ENCODE measurements at regions not wholly inside any gene's neighbourhood (a gene's known extent, or its start where the extent isn't known, plus 50 kb on each side); places are given as distances from the start of the nearest gene placed in this dataset.

DNA sequence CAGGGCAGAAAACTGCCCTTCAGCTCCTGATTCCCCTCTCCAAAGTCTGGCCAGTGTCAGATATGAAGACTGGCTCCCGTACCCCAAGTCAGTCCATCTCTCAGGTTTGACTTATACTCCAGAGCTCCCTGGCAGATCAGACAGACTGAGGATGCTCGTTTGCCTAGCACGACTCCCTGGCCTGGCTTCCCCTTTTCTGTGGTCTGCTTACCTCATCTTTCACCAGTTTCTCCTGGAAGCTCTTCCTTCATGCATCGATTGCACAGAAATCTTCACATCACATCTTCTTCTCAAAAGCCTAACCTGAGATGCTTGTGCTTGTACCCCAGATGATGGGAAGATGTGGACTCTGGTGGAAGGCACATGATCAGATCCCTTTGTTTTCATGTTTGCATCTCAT lies 387.9 kb upstream of the POU3F3 start:
- no peak overlapping the region for H3K4me3 ChIP-seq
- TF ChIP-seq, protein P1, sequence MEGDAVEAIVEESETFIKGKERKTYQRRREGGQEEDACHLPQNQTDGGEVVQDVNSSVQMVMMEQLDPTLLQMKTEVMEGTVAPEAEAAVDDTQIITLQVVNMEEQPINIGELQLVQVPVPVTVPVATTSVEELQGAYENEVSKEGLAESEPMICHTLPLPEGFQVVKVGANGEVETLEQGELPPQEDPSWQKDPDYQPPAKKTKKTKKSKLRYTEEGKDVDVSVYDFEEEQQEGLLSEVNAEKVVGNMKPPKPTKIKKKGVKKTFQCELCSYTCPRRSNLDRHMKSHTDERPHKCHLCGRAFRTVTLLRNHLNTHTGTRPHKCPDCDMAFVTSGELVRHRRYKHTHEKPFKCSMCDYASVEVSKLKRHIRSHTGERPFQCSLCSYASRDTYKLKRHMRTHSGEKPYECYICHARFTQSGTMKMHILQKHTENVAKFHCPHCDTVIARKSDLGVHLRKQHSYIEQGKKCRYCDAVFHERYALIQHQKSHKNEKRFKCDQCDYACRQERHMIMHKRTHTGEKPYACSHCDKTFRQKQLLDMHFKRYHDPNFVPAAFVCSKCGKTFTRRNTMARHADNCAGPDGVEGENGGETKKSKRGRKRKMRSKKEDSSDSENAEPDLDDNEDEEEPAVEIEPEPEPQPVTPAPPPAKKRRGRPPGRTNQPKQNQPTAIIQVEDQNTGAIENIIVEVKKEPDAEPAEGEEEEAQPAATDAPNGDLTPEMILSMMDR (IDR thresholded peaks at IDR 0.05; ENCODE audit: control extremely low read depth, extremely low read depth), result no peak
- H3K27me3 ChIP-seq (ENCODE audit: control insufficient read depth in 3 of 3, insufficient read depth in 3 of 3, low read length in 2 of 3), result no peaks in the 10 kb centered on the region
- no peak overlapping the region for H3K27ac ChIP-seq (ENCODE audit: low read depth in 1 of 2, low read length in 1 of 2)
- H3K36me3 ChIP-seq (ENCODE audit: control insufficient read depth in 4 of 4, insufficient read depth in 4 of 4, low read length in 4 of 4), result no peaks in the 10 kb centered on the region
- H3K9ac ChIP-seq (ENCODE audit: insufficient read depth in 1 of 2, low read length in 2 of 2), result no peak overlapping the region
- no peaks in the 10 kb centered on the region for H3K9me3 ChIP-seq (ENCODE audit: control insufficient read depth in 4 of 4, insufficient read depth in 3 of 4, low read length in 3 of 4)
- ATAC-seq (ENCODE audit: insufficient read depth, low FRiP score) (no peak), DNase-seq (no peak)
- 44 to 66% methylated on average over 4 of the region's 4 CpGs for WGBS, 2 donors
- peaks cover 0 to 14% (median 0%) of the 10 kb centered on the region in 5 donors for H3K4me1 ChIP-seq (ENCODE audit: control insufficient read depth in 5 of 5, insufficient read depth in 5 of 5, low read length in 5 of 5)

- peaks cover 0 to 14% (median 0%) of the 10 kb centered on the region in 5 donors for H3K4me1 ChIP-seq (ENCODE audit: control insufficient read depth in 5 of 5, insufficient read depth in 5 of 5, low read length in 5 of 5)
- TF ChIP-seq, protein P1 (IDR thresholded peaks at IDR 0.05; ENCODE audit: control extremely low read depth, extremely low read depth), result no peak
- WGBS, 2 donors, result 49 to 64% methylated on average over 6 of the region's 6 CpGs
- no peak for ATAC-seq (ENCODE audit: insufficient read depth, low FRiP score)
- H3K27me3 ChIP-seq (ENCODE audit: control insufficient read depth in 3 of 3, insufficient read depth in 3 of 3, low read length in 2 of 3), result no peaks in the 10 kb centered on the region
- no peak overlapping the region for H3K27ac ChIP-seq (ENCODE audit: low read depth in 1 of 2, low read length in 1 of 2)
- DNase-seq, result peak in 1 of 3 donors; percentile 5
- no peaks in the 10 kb centered on the region for H3K36me3 ChIP-seq (ENCODE audit: control insufficient read depth in 4 of 4, insufficient read depth in 4 of 4, low read length in 4 of 4)
- H3K4me3 ChIP-seq, result no peak overlapping the region
- H3K9ac ChIP-seq (ENCODE audit: insufficient read depth in 1 of 2, low read length in 2 of 2), result no peak overlapping the region
- H3K9me3 ChIP-seq (ENCODE audit: control insufficient read depth in 4 of 4, insufficient read depth in 3 of 4, low read length in 3 of 4), result no peaks in the 10 kb centered on the region
These were observed 385.1 kb upstream of the POU3F3 start for GRCh38 chr2:104468846-104469245.

- Histone ChIP-seq H3K4me3 (no peak overlapping the region), H3K27me3 (ENCODE audit: control insufficient read depth in 3 of 3, insufficient read depth in 3 of 3, low read length in 2 of 3) (no peaks in the 10 kb centered on the region), H3K9me3 (ENCODE audit: control insufficient read depth in 4 of 4, insufficient read depth in 3 of 4, low read length in 3 of 4) (no peaks in the 10 kb centered on the region), H3K36me3 (ENCODE audit: control insufficient read depth in 4 of 4, insufficient read depth in 4 of 4, low read length in 4 of 4) (no peaks in the 10 kb centered on the region), H3K9ac (ENCODE audit: insufficient read depth in 1 of 2, low read length in 2 of 2) (no peak overlapping the region), H3K4me1 (ENCODE audit: control insufficient read depth in 5 of 5, insufficient read depth in 5 of 5, low read length in 5 of 5) (peaks cover 0 to 14% (median 0%) of the 10 kb centered on the region in 5 donors), H3K27ac (ENCODE audit: low read depth in 1 of 2, low read length in 1 of 2) (no peak overlapping the region)
- ATAC-seq (ENCODE audit: insufficient read depth, low FRiP score) (no peak), DNase-seq (no peak)
- TF ChIP-seq, protein P1 (IDR thresholded peaks at IDR 0.05; ENCODE audit: control extremely low read depth, extremely low read depth), result no peak
- WGBS, 2 donors, result 84 to 92% methylated on average over 2 of the region's 2 CpGs
These were observed 381.8 kb upstream of the POU3F3 start for GRCh38 chr2:104472076-104472475.

DNA sequence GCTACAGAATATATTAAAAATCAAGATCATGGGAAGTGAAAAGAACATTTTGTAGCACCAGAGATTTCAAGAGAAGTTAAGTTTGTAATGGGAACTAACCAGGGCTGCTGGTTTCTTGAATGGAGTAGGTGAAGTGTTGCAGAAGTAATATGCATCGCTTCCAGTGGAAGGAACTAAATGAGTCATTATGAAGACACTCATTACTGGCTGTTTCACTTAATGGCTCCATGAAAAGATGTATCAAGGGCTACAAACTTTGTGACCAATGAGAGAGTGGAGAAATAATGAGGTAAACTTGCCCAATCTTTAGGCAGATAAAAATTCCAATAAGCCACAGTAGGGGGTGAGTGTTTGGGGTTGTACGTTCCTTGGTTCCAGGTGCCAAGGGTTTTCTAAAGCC lies 380.4 kb upstream of the POU3F3 start:
- Histone ChIP-seq H3K27ac (ENCODE audit: low read depth in 1 of 2, low read length in 1 of 2) (no peak overlapping the region), H3K4me1 (ENCODE audit: control insufficient read depth in 5 of 5, insufficient read depth in 5 of 5, low read length in 5 of 5) (peaks cover 0 to 14% (median 0%) of the 10 kb centered on the region in 5 donors), H3K9ac (ENCODE audit: insufficient read depth in 1 of 2, low read length in 2 of 2) (no peak overlapping the region), H3K27me3 (ENCODE audit: control insufficient read depth in 3 of 3, insufficient read depth in 3 of 3, low read length in 2 of 3) (no peaks in the 10 kb centered on the region), H3K36me3 (ENCODE audit: control insufficient read depth in 4 of 4, insufficient read depth in 4 of 4, low read length in 4 of 4) (no peaks in the 10 kb centered on the region), H3K9me3 (ENCODE audit: control insufficient read depth in 4 of 4, insufficient read depth in 3 of 4, low read length in 3 of 4) (no peaks in the 10 kb centered on the region), H3K4me3 (no peak overlapping the region)
- ATAC-seq (ENCODE audit: insufficient read depth, low FRiP score) (no peak), DNase-seq (no peak)
- 22 to 67% methylated on average over 2 of the region's 2 CpGs for WGBS, 2 donors
- TF ChIP-seq, protein P1 (IDR thresholded peaks at IDR 0.05; ENCODE audit: control extremely low read depth, extremely low read depth), result no peak
